Neural cell (in vitro differentiated cells): ENCODE measurements at regions not wholly inside any gene's neighbourhood (a gene's known extent, or its start where the extent isn't known, plus 50 kb on each side); places are given as distances from the start of the nearest gene placed in this dataset.
"Not testable (repeated sequence)": the region's sequence is repeated elsewhere in the genome, so short reads cannot be mapped to it uniquely, and the experiment has no call there.

Experiments used
- EP300 ChIP-seq: fragments of 450-650 bp; conservative IDR thresholded peaks from 2 replicates; pipeline ENCODE4 v1.6.1; 2014; ENCODE audit warnings: antibody characterized with exemption, mild to moderate bottlenecking, moderate library complexity; ENCODE audit not compliant: poor library complexity, severe bottlenecking
- EZH2 ChIP-seq: fragments of 200-600, 300-800 bp; shearing (Covaris generic), sonication (generic); IDR thresholded peaks from 2 replicates; pipeline ENCODE4 v1.6.1; 2014; ENCODE audit warnings: antibody characterized with exemption, low read length, borderline replicate concordance, mild to moderate bottlenecking; ENCODE audit not compliant: insufficient read depth, poor library complexity, severe bottlenecking
- MXI1 ChIP-seq: fragments of 450-650 bp; conservative IDR thresholded peaks from 2 replicates; pipeline ENCODE4 v1.6.1; 2014; ENCODE audit warnings: antibody characterized with exemption, mild to moderate bottlenecking; ENCODE audit not compliant: poor library complexity, severe bottlenecking
- POLR2AphosphoS5 ChIP-seq: IDR thresholded peaks from 2 replicates; pipeline ENCODE4 v1.6.1; 2012
- RAD21 ChIP-seq: fragments of 450-650 bp; conservative IDR thresholded peaks from 2 replicates; pipeline ENCODE4 v1.6.1; 2014; ENCODE audit warnings: antibody characterized with exemption, mild to moderate bottlenecking, moderate library complexity
- SMC3 ChIP-seq: fragments of 450-650 bp; conservative IDR thresholded peaks from 2 replicates; pipeline ENCODE4 v1.6.1; 2014; ENCODE audit warnings: antibody characterized with exemption, mild to moderate bottlenecking, moderate library complexity; ENCODE audit not compliant: poor library complexity
- TAF1 ChIP-seq: IDR thresholded peaks from 2 replicates; pipeline ENCODE4 v1.6.1; 2012; ENCODE audit warnings: low read depth
- TF ChIP-seq, protein P1 (sequence below): fragments of 450-650 bp; IDR thresholded peaks from 2 replicates; pipeline ENCODE4 v1.5.1; 2014; ENCODE audit warnings: antibody characterized with exemption, mild to moderate bottlenecking, moderate library complexity; ENCODE audit not compliant: poor library complexity, severe bottlenecking
- TF ChIP-seq, protein P2 (sequence below): IDR thresholded peaks from 2 replicates; pipeline ENCODE4 v1.6.1; 2012; ENCODE audit warnings: borderline replicate concordance

DNA sequence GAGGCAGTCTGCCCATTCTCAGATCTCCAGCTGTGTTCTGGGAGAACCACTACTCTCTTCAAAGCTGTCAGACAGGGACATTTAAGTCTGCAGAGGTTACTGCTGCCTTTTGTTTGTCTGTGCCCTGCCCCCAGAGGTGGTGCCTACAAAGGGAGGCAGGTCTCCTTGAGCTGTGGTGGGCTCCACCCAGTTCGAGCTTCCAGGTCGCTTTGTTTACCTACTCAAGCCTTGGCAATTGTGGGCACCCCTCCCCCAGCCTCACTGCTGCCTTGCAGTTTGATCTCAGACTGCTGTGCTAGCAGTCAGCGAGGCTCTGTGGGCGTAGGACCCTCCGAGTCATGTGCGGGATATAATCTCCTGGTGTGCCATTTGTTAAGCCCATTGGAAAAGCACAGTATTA, 640.9 kb upstream of the SYNCRIP start:
- not testable (repeated sequence) for TF ChIP-seq POLR2AphosphoS5, RAD21, EP300, EZH2, MXI1, TAF1, SMC3
- TF ChIP-seq, protein P1, sequence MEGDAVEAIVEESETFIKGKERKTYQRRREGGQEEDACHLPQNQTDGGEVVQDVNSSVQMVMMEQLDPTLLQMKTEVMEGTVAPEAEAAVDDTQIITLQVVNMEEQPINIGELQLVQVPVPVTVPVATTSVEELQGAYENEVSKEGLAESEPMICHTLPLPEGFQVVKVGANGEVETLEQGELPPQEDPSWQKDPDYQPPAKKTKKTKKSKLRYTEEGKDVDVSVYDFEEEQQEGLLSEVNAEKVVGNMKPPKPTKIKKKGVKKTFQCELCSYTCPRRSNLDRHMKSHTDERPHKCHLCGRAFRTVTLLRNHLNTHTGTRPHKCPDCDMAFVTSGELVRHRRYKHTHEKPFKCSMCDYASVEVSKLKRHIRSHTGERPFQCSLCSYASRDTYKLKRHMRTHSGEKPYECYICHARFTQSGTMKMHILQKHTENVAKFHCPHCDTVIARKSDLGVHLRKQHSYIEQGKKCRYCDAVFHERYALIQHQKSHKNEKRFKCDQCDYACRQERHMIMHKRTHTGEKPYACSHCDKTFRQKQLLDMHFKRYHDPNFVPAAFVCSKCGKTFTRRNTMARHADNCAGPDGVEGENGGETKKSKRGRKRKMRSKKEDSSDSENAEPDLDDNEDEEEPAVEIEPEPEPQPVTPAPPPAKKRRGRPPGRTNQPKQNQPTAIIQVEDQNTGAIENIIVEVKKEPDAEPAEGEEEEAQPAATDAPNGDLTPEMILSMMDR: not testable (repeated sequence)
- TF ChIP-seq, protein P2, sequence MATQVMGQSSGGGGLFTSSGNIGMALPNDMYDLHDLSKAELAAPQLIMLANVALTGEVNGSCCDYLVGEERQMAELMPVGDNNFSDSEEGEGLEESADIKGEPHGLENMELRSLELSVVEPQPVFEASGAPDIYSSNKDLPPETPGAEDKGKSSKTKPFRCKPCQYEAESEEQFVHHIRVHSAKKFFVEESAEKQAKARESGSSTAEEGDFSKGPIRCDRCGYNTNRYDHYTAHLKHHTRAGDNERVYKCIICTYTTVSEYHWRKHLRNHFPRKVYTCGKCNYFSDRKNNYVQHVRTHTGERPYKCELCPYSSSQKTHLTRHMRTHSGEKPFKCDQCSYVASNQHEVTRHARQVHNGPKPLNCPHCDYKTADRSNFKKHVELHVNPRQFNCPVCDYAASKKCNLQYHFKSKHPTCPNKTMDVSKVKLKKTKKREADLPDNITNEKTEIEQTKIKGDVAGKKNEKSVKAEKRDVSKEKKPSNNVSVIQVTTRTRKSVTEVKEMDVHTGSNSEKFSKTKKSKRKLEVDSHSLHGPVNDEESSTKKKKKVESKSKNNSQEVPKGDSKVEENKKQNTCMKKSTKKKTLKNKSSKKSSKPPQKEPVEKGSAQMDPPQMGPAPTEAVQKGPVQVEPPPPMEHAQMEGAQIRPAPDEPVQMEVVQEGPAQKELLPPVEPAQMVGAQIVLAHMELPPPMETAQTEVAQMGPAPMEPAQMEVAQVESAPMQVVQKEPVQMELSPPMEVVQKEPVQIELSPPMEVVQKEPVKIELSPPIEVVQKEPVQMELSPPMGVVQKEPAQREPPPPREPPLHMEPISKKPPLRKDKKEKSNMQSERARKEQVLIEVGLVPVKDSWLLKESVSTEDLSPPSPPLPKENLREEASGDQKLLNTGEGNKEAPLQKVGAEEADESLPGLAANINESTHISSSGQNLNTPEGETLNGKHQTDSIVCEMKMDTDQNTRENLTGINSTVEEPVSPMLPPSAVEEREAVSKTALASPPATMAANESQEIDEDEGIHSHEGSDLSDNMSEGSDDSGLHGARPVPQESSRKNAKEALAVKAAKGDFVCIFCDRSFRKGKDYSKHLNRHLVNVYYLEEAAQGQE: not testable (repeated sequence)
